ENCODE measurements at regions not wholly inside any gene's neighbourhood (a gene's known extent, or its start where the extent isn't known, plus 50 kb on each side); places are given as distances from the start of the nearest gene placed in this dataset.

- 43 to 46% methylated on average over 3 of the region's 3 CpGs for WGBS, 2 donors (ENCODE audit: low coverage in 1 of 2)
- TF ChIP-seq POLR2A (IDR thresholded peaks at IDR 0.05) (no peak), POLR2AphosphoS5 (IDR thresholded peaks at IDR 0.05) (no peak)
- H3K27ac ChIP-seq, result no peak overlapping the region
- H3K36me3 ChIP-seq, result no peaks in the 10 kb centered on the region
- H3K9me3 ChIP-seq, result no peaks in the 10 kb centered on the region
- H3K27me3 ChIP-seq, result no peaks in the 10 kb centered on the region
- H3K4me1 ChIP-seq, result no peaks in the 10 kb centered on the region
- no peak for ATAC-seq
- H3K4me3 ChIP-seq, result no peak overlapping the region
Measured at GRCh38 chr2:117551858-117552257, 262.6 kb upstream of the DDX18 start.

- Histone ChIP-seq H3K27me3 (no peaks in the 10 kb centered on the region), H3K9me3 (no peaks in the 10 kb centered on the region), H3K4me1 (no peaks in the 10 kb centered on the region), H3K36me3 (no peaks in the 10 kb centered on the region), H3K27ac (no peak overlapping the region), H3K4me3 (no peak overlapping the region)
- TF ChIP-seq POLR2AphosphoS5 (IDR thresholded peaks at IDR 0.05) (no peak), POLR2A (IDR thresholded peaks at IDR 0.05) (no peak), CTCF (IDR thresholded peaks at IDR 0.05) (no peak), EP300 (IDR thresholded peaks at IDR 0.05) (no peak)
- 57 to 67% methylated on average over 4 of the region's 4 CpGs for WGBS, 2 donors (ENCODE audit: low coverage in 1 of 2)
- ATAC-seq, result no peak
Measured at GRCh38 chr2:117553448-117553847, 261.0 kb upstream of the DDX18 start.

- Histone ChIP-seq H3K27me3 (no peaks in the 10 kb centered on the region), H3K9me3 (no peaks in the 10 kb centered on the region), H3K27ac (no peak overlapping the region), H3K36me3 (no peaks in the 10 kb centered on the region), H3K4me1 (no peaks in the 10 kb centered on the region), H3K4me3 (no peak overlapping the region)
- ATAC-seq, result no peak
- TF ChIP-seq POLR2AphosphoS5 (IDR thresholded peaks at IDR 0.05) (no peak), POLR2A (IDR thresholded peaks at IDR 0.05) (no peak), EP300 (IDR thresholded peaks at IDR 0.05) (no peak), CTCF (IDR thresholded peaks at IDR 0.05) (no peak)
- 67 to 71% methylated on average over 1 of the region's 5 CpGs for WGBS, 2 donors (ENCODE audit: low coverage in 1 of 2)
Measured at GRCh38 chr2:117555965-117556364, 258.5 kb upstream of the DDX18 start.

- 40 to 67% methylated on average over 2 to 3 of the region's 3 CpGs for WGBS, 2 donors (ENCODE audit: low coverage in 1 of 2)
- Histone ChIP-seq H3K9me3 (no peaks in the 10 kb centered on the region), H3K27ac (no peak overlapping the region), H3K36me3 (no peaks in the 10 kb centered on the region), H3K4me3 (no peak overlapping the region), H3K4me1 (no peaks in the 10 kb centered on the region), H3K27me3 (no peaks in the 10 kb centered on the region)
- TF ChIP-seq EP300 (IDR thresholded peaks at IDR 0.05) (no peak), CTCF (IDR thresholded peaks at IDR 0.05) (no peak), POLR2AphosphoS5 (IDR thresholded peaks at IDR 0.05) (no peak), POLR2A (IDR thresholded peaks at IDR 0.05) (no peak)
- no peak for ATAC-seq
Measured at GRCh38 chr2:117557626-117558025, 256.9 kb upstream of the DDX18 start.

GRCh38 chr2:117562654-117563053, 251.8 kb upstream of the DDX18 start:
- no peak overlapping the region for H3K27ac ChIP-seq
- no peaks in the 10 kb centered on the region for H3K9me3 ChIP-seq
- WGBS, 2 donors (ENCODE audit: low coverage in 1 of 2), result 62 to 71% methylated on average over 3 of the region's 3 CpGs
- no peak for TF ChIP-seq CTCF (IDR thresholded peaks at IDR 0.05)
- no peak for TF ChIP-seq POLR2A (IDR thresholded peaks at IDR 0.05)
- TF ChIP-seq POLR2AphosphoS5 (IDR thresholded peaks at IDR 0.05), result no peak
- TF ChIP-seq EP300 (IDR thresholded peaks at IDR 0.05), result no peak
- ATAC-seq, result no peak
- no peaks in the 10 kb centered on the region for H3K4me1 ChIP-seq
- no peaks in the 10 kb centered on the region for H3K27me3 ChIP-seq
- no peak overlapping the region for H3K4me3 ChIP-seq
- no peaks in the 10 kb centered on the region for H3K36me3 ChIP-seq

All from gastroesophageal sphincter (tissue), 4 donors.